ENCODE measurements at regions not wholly inside any gene's neighbourhood (a gene's known extent, or its start where the extent isn't known, plus 50 kb on each side); places are given as distances from the start of the nearest gene placed in this dataset.
A peak's percentile ranks its signal among the peaks of the same experiment; 100 is the strongest.
"Not testable (repeated sequence)": the region's sequence is repeated elsewhere in the genome, so short reads cannot be mapped to it uniquely, and the experiment has no call there.

DNA sequence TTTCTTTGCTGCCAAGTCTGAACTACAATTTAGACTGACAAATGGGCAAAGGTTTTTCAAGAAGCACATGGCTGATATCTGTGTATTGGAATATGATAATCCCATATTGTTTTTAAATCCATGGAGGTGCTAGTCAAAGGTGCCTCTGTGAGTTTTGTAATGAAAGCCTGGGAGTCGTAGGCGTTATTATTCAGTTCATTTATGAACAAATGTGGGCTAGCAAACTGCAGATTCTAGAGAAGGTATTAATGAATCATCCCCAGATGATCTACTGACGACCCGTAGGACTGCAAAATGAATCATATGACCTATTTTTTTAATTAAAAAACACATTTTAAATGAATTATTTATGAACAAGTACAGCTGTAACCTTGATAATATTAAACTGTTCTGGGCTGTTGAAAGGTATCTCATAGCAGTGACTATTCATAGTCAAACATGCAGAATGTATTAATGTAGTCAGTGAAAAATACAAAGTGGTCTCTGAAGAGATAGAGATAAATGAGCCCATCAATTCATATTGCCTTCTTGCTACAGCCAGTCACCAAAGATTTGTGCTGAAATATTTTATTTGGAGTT lies 1317.8 kb upstream of the MAP3K7 start:
- Mint-ChIP-seq H3K9me3 (peaks cover 0 to 9% (median 2%) of the 10 kb centered on the region in 7 donors), H3K36me3 (no peaks in the 10 kb centered on the region), H3K4me1 (no peaks in the 10 kb centered on the region), H3K4me3 (no peak overlapping the region), H3K27me3 (no peaks in the 10 kb centered on the region), H3K27ac (no peak overlapping the region)
- ATAC-seq (ENCODE audit: low read depth in 2 of 2) (no peak), DNase-seq (no peak)

DNA sequence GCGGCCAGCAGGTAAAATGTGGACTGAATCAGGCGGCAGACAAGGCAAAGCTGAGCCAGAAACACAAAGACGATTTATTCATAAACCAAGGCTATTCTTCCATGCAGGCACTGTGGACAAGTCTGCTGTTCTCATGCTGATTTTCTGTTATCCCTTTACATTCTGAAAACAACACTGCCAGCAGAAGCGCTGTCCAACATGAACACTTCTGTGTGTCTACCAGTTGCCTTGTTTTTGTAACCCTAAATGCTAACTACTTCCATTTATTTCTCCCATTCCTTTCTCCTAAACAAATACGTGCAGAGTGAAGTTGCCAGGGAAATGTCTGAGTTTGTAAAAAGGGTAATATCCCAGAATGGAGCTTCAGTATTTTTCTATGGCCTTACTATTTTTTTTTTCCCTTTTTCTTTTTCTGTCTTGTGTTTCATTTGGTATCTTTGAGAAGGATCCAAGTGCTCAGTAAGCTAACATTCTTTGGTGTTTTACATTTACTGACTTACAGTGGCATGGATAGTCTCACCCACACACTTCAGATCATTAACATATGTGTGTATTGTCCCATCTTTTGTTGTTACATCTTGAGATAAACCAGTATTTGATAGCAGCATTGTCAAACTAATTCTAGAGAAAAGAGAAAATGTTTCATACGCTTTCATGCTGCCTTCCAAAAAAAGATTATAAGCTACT lies 1308.9 kb upstream of the MAP3K7 start:
- no peak overlapping the region for H3K4me3 Mint-ChIP-seq
- no peaks in the 10 kb centered on the region for H3K27me3 Mint-ChIP-seq
- no peak for ATAC-seq (ENCODE audit: low read depth in 2 of 2)
- H3K27ac Mint-ChIP-seq: no peak overlapping the region
- H3K36me3 Mint-ChIP-seq: no peaks in the 10 kb centered on the region
- no peak for DNase-seq
- H3K9me3 Mint-ChIP-seq: peaks cover 5 to 16% (median 10%) of the 10 kb centered on the region in 7 donors
- H3K4me1 Mint-ChIP-seq: no peaks in the 10 kb centered on the region

DNA sequence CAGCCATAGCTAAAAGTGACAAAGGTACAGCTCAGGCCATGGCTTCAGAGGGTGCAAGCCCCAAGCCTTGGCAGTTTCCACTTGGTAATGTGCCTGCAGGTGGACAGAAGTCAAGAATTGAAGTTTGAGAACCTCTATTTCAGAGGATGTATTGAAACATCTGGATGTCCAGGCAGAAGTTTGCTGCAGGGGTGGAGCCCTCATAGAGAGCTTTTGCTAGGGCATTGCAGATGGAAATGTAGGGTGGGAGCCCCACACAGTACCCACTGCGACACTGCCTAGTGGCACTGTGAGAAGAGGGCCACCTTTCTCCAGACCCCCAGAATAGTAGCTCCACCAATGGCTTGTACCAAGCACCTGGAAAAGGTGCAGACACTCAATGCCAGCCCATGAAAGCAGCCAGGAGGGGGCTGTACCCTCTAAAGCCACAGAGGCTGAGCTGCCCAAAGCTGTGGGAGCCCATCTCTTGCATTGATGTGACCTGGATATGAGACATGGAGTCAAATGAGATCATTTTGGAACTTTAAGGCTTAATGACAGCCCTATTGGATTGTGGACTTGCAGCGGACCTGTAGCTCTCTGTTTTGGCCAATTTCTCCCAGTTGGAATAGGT lies 1299.4 kb upstream of the MAP3K7 start:
- Mint-ChIP-seq H3K4me3 (no peak overlapping the region), H3K9me3 (peaks cover 8 to 39% (median 28%) of the 10 kb centered on the region in 7 donors), H3K27ac (no peak overlapping the region), H3K27me3 (no peaks in the 10 kb centered on the region), H3K4me1 (no peaks in the 10 kb centered on the region), H3K36me3 (no peaks in the 10 kb centered on the region)
- no peak for ATAC-seq (ENCODE audit: low read depth in 2 of 2)
- no peak for DNase-seq

DNA sequence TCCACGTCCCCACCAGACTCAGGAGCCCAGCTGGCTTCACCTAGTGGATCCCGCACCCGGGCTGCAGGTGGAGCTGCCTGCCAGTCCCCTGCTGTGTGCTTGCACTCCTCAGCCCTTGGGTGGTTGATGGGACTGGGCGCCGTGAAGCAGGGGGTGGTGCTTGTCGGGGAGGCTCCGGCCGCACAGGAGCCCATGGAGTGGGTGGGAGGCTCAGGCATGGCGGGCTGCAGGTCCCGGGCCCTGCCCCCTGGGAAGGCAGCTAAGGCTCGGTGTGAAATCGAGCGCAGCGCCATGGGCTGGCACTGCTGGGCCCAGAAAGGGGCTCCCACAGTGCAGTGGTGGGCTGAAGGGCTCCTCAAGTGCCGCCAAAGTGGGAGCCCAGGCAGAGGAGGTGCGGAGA lies 1294.9 kb upstream of the MAP3K7 start:
- H3K27me3 Mint-ChIP-seq; DNase-seq; H3K4me3 Mint-ChIP-seq; H3K27ac Mint-ChIP-seq; H3K4me1 Mint-ChIP-seq; ATAC-seq (ENCODE audit: low read depth in 2 of 2); H3K36me3 Mint-ChIP-seq: not testable (repeated sequence)
- peaks cover 0 to 24% (median 18%) of the 10 kb centered on the region in 7 donors for H3K9me3 Mint-ChIP-seq

DNA sequence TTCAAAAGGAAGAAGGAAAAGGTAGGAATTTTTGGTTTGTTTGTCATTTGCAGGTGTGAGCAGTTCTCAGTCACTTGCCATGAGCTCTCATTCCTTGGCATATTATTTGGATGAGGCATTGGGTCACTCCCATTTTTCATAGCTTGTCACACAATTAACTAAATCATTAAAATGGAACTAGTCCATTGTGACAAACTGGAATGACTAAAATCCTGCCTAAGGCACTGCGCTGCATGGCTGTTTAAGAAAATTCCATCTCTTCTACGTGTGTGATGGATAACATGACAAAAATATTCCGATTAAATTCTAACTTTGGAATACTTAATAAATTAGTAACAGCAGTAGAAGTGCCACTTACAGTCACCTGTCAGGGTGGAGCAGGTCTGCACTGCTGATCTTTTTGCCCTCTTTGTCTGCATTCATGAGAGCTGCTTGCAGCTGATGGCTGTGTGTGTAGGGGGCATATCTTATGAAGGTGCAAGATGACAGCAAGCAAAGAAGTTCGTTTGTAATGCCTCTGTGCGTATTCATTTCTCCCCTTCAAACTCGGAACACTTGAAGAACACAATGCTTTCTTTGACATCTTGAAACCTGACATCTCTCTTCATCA lies 1292.6 kb upstream of the MAP3K7 start:
- Mint-ChIP-seq H3K27ac (no peak overlapping the region), H3K27me3 (no peaks in the 10 kb centered on the region), H3K4me3 (no peak overlapping the region), H3K36me3 (no peaks in the 10 kb centered on the region), H3K4me1 (no peaks in the 10 kb centered on the region), H3K9me3 (peaks cover 4 to 9% (median 7%) of the 10 kb centered on the region in 7 donors)
- DNase-seq (no peak), ATAC-seq (ENCODE audit: low read depth in 2 of 2) (no peak)

DNA sequence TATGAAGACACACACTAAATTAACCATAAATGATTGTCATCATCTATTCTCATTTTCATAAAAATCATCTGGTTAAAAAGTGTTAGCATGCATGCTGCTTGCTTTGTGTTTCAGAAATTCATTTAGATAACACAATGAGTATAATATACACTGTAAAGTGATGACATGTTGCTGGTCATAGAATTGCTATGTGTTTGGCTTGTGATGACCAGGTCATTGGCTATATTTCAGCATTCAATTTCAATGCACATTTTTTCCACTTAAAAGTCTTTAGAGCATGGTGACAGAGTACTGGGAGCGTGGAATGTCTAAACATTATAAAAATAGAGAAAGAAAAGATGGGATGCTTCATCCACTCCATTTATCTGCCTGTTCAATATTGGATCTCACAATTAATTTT lies 1291.1 kb upstream of the MAP3K7 start:
- Mint-ChIP-seq H3K4me1 (no peaks in the 10 kb centered on the region), H3K4me3 (no peak overlapping the region), H3K9me3 (peaks cover 0 to 10% (median 4%) of the 10 kb centered on the region in 7 donors), H3K27me3 (no peaks in the 10 kb centered on the region), H3K27ac (no peak overlapping the region), H3K36me3 (no peaks in the 10 kb centered on the region)
- DNase-seq (no peak), ATAC-seq (ENCODE audit: low read depth in 2 of 2) (no peak)

DNA sequence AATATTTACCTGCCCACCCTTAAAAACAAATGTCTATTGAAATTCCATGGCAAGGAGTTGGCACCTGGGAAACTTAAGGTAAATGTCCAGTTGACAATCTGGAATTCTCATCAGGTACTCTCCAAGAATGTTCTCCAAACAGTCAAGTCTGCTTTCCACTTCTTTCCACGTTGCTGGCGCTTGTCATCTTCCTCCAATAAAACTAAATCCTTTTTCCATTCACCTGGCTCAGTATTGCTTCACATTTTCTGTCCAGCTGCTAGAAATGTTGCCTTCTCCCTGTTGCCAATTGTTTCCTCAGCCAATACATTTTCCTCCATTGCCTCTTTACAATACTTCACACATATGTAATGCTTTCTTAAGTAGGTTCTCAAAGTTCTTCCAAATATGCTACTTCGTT lies 1288.1 kb upstream of the MAP3K7 start:
- H3K27me3 Mint-ChIP-seq: no peaks in the 10 kb centered on the region
- no peak overlapping the region for H3K27ac Mint-ChIP-seq
- H3K4me3 Mint-ChIP-seq: no peak overlapping the region
- no peaks in the 10 kb centered on the region for H3K4me1 Mint-ChIP-seq
- H3K36me3 Mint-ChIP-seq: no peaks in the 10 kb centered on the region
- peaks cover 0 to 7% (median 4%) of the 10 kb centered on the region in 7 donors for H3K9me3 Mint-ChIP-seq
- ATAC-seq (ENCODE audit: low read depth in 2 of 2) (no peak), DNase-seq (no peak)

DNA sequence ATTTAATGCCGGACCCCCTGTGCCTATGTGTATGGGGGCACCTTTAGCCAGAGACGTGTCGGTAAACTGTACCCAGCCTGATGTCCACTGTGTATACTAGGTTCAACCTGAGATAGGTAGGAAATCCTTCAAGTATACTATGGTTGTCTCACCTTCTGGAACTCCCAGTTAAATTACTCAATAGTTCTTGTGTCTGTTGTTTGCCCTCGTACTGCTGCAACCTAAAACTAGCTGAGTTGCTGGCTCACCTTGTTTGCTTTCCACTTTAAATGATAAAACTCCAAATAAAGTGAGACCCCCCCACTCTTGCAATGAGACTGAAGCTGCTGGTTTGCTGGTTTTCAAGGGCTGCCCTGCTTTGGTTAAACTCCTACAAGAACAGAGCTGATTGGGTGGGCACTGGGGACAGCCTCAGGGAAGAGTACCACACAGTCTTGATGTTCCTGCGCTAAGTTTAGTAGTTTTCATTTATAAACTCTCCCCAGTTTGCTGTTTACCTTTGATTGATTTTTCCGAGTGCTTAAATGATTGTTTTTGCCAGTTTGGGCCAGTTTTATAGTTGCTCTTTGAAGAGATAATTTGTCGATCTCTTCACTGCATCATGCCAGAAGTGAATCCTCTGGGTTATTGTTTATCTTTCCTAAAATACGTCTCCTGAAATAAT lies 1281.8 kb upstream of the MAP3K7 start:
- Mint-ChIP-seq H3K4me1 (no peaks in the 10 kb centered on the region), H3K36me3 (no peaks in the 10 kb centered on the region), H3K27me3 (no peaks in the 10 kb centered on the region), H3K27ac (no peak overlapping the region), H3K4me3 (no peak overlapping the region), H3K9me3 (peaks cover 0 to 6% (median 5%) of the 10 kb centered on the region in 7 donors)
- DNase-seq (no peak), ATAC-seq (ENCODE audit: low read depth in 2 of 2) (no peak)

DNA sequence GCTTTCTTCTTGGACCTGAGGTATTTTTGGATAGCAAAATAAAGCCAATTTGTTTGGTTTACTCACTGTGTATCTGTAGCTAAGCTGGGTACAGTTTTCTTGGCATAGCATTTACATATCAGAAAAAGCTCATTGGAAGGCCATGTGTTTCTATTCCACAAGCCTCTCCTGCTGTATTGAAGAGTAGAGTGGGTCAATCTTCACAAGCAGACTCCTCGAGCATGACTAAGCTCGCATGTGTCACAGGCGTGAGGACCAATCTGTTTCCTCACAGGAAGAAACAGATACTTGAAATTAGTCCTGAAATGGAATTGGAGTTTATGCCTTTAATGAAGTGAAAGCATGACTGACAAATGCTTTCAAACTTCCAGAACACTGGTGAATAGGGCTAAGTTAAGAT lies 1279.0 kb upstream of the MAP3K7 start:
- ATAC-seq (ENCODE audit: low read depth in 2 of 2): no peak
- H3K36me3 Mint-ChIP-seq: no peaks in the 10 kb centered on the region
- H3K27ac Mint-ChIP-seq: no peak overlapping the region
- H3K4me1 Mint-ChIP-seq: no peaks in the 10 kb centered on the region
- H3K9me3 Mint-ChIP-seq: peaks cover 0 to 8% (median 4%) of the 10 kb centered on the region in 7 donors
- H3K27me3 Mint-ChIP-seq: no peaks in the 10 kb centered on the region
- H3K4me3 Mint-ChIP-seq: peak overlapping the region in 1 of 8 donors; percentile 66
- DNase-seq: no peak

DNA sequence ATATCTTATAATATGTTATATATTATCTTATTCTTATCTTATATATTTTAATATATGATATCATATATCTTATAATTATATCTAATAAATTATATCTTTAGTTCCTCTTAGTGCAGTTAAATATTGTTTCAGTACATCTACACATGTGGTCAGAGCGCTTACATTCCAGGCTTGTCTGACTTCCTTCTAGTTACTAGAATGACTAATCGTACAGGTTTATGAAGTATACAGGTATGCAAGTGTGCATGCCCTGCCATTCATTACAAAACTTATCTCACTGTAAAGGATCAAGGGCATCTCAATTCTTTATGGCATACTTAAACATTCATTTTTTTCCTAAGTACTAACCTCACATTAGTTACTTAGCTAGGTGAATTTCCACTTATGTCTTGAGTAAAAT lies 1278.0 kb upstream of the MAP3K7 start:
- Mint-ChIP-seq H3K9me3 (peaks cover 0 to 8% (median 4%) of the 10 kb centered on the region in 7 donors), H3K4me1 (no peaks in the 10 kb centered on the region), H3K36me3 (no peaks in the 10 kb centered on the region), H3K4me3 (no peak overlapping the region), H3K27me3 (no peaks in the 10 kb centered on the region), H3K27ac (no peak overlapping the region)
- DNase-seq (no peak), ATAC-seq (ENCODE audit: low read depth in 2 of 2) (no peak)

DNA sequence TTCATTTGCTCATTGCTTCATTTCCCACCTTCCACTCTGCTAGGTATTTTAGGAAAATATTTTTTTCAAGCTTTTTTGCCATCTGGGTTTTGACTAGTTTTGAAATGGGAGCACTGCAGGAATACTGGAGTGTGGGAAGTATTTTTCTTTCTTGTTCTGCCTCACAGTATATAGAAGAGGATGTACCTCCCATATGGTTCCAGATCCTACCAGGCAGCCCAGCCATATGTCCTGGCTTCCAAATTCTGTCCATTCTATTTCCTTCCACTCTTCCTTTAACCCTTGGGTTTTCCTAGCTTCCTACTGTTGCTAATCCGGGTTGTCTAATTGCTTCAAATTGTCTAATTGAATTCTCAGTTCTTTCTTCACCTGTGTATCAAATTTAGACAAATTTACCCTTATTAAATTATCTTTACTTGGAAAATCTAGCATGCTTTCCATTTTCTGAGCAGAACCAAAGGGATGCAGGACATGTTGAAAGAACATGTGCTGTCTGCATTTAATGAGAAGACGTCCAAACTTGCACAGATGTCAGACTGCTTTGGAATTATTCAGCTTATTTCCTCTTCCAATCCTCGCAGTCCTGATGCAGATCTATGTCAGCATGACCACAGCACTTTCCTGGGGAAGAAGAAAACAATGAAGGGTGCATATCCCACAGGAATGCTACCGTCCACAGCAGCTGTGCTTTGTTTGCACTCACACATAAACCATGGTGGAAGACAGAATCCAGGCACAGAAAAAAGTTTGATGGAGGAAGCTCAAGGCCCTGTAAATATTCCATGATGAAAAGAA lies 1273.9 kb upstream of the MAP3K7 start:
- H3K4me3 Mint-ChIP-seq: no peak overlapping the region
- H3K27me3 Mint-ChIP-seq: no peaks in the 10 kb centered on the region
- no peaks in the 10 kb centered on the region for H3K4me1 Mint-ChIP-seq
- no peak for DNase-seq
- H3K36me3 Mint-ChIP-seq: no peaks in the 10 kb centered on the region
- no peak for ATAC-seq (ENCODE audit: low read depth in 2 of 2)
- H3K27ac Mint-ChIP-seq: peak overlapping the region in 1 of 6 donors; percentile 21
- peaks cover 0 to 5% (median 0%) of the 10 kb centered on the region in 7 donors for H3K9me3 Mint-ChIP-seq

DNA sequence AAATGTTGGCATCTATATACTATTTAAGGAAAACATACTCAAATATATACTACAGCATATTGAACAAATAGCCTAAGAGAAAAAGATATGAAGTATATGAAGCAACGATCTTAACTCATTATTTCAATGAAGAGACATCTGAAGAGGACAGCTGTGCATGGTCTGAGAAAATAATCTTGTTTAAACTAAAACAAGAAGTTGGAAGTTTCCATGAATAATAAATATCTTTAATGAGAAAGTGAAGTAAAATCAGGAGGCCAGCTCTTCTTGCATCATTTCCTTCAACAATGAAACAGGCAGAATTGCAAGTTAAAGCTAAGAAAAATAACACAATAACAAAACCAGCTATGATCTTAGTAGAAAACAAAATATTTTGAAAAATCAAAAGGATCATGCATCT lies 1265.4 kb upstream of the MAP3K7 start:
- no peaks in the 10 kb centered on the region for H3K36me3 Mint-ChIP-seq
- H3K4me1 Mint-ChIP-seq: no peaks in the 10 kb centered on the region
- ATAC-seq (ENCODE audit: low read depth in 2 of 2) (no peak), DNase-seq (no peak)
- no peaks in the 10 kb centered on the region for H3K27me3 Mint-ChIP-seq
- no peak overlapping the region for H3K4me3 Mint-ChIP-seq
- H3K27ac Mint-ChIP-seq: no peak overlapping the region
- peaks cover 0 to 5% (median 2%) of the 10 kb centered on the region in 7 donors for H3K9me3 Mint-ChIP-seq

DNA sequence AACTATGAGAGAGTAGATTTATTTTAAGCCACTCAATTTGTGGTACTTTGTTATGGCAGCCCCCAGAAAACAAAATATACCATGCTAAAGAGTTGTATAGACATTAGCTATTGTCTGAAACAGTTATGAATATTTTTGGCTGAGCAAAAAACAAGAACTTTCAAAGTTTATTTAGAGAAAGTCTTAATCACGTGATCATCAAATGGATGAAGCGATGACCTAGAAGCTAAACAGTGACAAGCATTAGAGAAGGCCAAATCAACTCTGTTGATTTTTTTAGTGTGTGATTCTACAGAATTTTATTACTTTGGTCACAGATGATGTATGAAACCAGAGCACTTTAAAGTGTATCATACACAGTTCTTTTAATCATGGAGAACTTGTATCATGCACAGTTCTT lies 1247.9 kb upstream of the MAP3K7 start:
- Mint-ChIP-seq H3K4me3 (no peak overlapping the region), H3K27me3 (no peaks in the 10 kb centered on the region), H3K4me1 (no peaks in the 10 kb centered on the region), H3K27ac (no peak overlapping the region), H3K36me3 (no peaks in the 10 kb centered on the region), H3K9me3 (peaks cover 0 to 9% (median 3%) of the 10 kb centered on the region in 7 donors)
- ATAC-seq (ENCODE audit: low read depth in 2 of 2): no peak
- no peak for DNase-seq
